ENCODE measurements at regions not wholly inside any gene's neighbourhood (a gene's known extent, or its start where the extent isn't known, plus 50 kb on each side); places are given as distances from the start of the nearest gene placed in this dataset.

DNA sequence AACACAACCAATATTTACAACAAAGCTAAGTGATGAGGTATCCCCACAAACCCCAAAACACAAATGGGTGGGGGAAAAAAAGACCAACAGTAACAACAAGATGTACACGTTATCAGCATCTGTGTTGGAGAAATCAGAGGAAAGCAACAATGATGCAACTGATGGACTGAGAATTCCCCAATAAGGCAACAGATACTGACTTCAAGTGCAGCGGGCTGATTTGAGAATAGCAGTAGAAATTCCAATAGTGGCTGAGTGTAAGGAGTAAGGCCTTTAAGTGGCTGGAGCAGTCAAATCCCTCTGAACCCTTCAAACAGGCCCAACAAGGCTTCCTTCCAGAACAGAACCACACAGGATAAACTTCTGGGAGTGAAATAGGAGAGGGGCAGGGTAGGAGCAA lies 97.6 kb downstream of the TM2D1 start:
- no peak overlapping the region for H3K27ac ChIP-seq
- TF ChIP-seq, protein P1, sequence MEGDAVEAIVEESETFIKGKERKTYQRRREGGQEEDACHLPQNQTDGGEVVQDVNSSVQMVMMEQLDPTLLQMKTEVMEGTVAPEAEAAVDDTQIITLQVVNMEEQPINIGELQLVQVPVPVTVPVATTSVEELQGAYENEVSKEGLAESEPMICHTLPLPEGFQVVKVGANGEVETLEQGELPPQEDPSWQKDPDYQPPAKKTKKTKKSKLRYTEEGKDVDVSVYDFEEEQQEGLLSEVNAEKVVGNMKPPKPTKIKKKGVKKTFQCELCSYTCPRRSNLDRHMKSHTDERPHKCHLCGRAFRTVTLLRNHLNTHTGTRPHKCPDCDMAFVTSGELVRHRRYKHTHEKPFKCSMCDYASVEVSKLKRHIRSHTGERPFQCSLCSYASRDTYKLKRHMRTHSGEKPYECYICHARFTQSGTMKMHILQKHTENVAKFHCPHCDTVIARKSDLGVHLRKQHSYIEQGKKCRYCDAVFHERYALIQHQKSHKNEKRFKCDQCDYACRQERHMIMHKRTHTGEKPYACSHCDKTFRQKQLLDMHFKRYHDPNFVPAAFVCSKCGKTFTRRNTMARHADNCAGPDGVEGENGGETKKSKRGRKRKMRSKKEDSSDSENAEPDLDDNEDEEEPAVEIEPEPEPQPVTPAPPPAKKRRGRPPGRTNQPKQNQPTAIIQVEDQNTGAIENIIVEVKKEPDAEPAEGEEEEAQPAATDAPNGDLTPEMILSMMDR (conservative IDR thresholded peaks at IDR 0.05) = no peak

DNA sequence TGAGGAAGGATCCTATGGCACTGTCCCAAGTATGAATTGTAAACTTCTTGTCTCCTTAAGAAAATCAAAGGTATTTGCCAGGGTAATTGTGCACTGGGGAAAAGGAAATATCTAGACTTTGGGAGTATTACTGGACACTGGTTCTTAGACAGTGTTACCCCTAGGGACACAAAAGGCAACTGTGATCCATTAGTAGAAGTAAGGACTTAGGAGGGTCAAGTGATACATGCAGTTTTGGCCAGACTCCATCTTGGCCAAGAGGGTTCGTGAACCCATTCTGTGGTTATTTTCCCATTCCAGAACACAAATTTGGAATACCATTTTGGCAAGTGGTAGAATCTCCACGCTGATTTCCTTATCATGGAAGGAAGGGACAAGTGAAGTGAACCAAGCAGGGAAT lies 98.1 kb downstream of the TM2D1 start:
- no peak overlapping the region for H3K27ac ChIP-seq
- TF ChIP-seq, protein P1 (conservative IDR thresholded peaks at IDR 0.05) = no peak

DNA sequence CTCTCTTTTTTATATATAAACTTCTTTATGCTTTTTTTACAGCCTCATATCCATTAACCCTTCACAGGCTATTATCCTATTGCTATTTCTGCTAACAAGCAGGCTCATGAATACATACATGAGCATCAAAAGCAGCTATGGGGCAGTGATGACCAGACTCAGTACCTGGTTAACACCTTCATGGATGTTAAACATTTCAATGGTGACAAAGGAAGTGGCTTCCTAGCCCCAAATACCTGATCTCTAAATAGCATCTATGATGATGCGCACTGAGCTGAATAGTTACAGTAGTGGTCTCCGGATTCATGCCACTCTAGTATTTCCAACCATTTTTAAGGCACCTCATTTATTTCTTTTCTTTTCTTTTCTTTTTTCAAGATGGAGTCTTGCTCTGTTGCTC lies 101.1 kb downstream of the TM2D1 start:
- TF ChIP-seq, protein P1 (conservative IDR thresholded peaks at IDR 0.05) = no peak

DNA sequence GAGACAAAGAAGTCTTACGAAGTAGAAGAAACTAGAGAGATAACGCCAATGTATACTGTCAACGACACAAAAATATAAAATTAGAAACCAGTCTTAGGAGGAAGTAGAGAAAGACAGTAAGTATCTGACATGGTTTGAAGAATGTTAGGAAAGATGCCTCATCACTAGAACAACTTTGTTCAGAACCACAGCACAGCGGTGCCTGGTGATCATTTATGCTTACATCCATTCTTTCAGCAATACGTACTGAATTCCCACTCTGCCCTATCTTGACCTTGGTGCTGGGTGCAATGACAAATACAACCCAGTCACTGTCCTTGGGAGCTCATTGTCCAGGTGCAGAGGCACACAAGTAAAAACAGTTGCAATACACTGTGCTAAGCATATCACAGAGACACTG lies 104.4 kb downstream of the TM2D1 start:
- TF ChIP-seq, protein P1 (conservative IDR thresholded peaks at IDR 0.05) = no peak
- no peak overlapping the region for H3K27ac ChIP-seq

More for the DNA sequence above, 101.1 kb downstream of the TM2D1 start:
- H3K27ac ChIP-seq = no peak overlapping the region

DNA sequence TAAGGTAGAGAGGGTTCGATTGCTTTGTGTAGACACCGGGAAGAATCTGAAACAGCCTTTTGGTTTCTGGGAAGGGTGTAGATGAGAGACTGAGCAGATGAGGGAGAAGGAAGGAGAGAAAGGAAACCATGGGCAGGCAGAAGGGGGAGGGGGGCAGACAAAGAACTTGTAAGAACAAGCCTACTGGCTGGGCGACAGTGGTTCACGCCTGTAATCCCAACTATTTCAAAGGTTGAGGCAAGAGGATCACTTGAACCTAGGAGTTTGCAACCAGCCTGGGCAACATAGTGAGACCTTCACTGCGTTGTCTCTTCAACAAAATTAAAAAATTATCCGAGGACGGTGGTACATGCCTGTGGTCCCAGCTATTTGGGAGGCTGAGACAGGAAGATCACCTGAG lies 106.2 kb downstream of the TM2D1 start:
- no peak overlapping the region for H3K27ac ChIP-seq
- TF ChIP-seq, protein P1 (conservative IDR thresholded peaks at IDR 0.05) = no peak

DNA sequence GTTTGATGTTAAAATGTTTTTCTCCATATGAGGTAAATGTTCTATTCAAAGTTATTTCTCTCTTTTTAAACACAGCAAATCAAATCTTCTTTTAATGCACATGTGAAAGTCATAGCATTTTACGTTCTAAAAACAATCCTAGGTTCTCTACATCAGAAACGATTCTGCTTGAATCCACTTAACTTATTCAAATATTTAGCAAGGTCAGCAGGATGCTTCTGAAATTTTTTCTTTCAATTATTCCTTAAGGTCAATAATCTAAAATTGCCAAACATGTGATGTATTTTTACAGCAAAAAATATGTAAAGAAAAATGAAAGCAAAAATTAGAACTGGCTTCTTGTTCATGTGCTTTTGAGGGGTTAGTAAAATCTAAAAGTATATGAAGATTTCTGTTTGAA lies 106.7 kb downstream of the TM2D1 start:
- TF ChIP-seq, protein P1 (conservative IDR thresholded peaks at IDR 0.05) = no peak
- no peak overlapping the region for H3K27ac ChIP-seq

DNA sequence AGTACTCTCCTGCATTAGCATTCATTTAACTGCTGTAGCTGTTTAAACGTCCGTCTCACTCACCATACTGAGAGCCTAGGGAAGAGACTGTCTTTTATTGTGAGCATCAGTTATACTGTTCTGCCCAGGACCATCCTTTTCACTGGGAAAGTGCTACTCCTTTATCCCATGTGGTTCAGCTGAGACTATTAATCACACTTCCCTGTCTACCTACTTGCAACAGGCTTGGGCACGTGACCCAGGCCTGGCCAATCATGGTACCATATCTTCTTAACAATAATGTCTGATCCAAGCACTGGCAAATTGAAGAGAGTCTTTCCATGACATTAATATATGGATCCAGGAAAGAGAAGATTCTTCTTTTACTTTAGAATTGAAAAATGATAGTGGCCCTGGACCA lies 108.1 kb downstream of the TM2D1 start:
- no peak overlapping the region for H3K27ac ChIP-seq

More for the DNA sequence above, 108.1 kb downstream of the TM2D1 start:
- TF ChIP-seq, protein P1 (conservative IDR thresholded peaks at IDR 0.05) = no peak

All from VCaP (cell line).